Activated T-cell treated with anti-CD3 and anti-CD28 coated beads for 48 hours (primary cell): ENCODE measurements at regions not wholly inside any gene's neighbourhood (a gene's known extent, or its start where the extent isn't known, plus 50 kb on each side); places are given as distances from the start of the nearest gene placed in this dataset.
"Not testable (repeated sequence)": the region's sequence is repeated elsewhere in the genome, so short reads cannot be mapped to it uniquely, and the experiment has no call there.

Experiments
- DNase-seq: peaks from one replicate; pipeline ENCODE4 v3.0.0-alpha.2; 2020; ENCODE audit warnings: low read depth

DNA sequence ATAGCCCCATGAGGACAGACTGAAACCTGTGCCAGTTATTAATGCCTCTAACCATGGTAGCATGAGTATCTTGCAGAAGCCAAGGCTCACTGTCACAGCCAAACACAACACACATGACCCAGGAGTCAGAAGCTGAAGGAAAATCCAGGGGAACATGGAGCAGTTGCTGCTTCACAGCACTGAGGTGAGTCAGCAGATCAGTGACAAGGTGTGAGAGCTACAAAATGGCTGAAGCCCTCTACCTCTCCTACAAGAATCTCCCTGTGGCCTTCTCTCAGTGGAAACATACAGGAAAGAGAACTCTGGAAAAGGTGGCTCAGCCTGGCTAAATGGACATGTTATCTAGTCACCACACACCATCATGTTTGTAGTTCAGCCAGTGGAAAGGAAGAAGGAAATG lies 93.5 kb downstream of the NAB1 start:
- no peak for DNase-seq

DNA sequence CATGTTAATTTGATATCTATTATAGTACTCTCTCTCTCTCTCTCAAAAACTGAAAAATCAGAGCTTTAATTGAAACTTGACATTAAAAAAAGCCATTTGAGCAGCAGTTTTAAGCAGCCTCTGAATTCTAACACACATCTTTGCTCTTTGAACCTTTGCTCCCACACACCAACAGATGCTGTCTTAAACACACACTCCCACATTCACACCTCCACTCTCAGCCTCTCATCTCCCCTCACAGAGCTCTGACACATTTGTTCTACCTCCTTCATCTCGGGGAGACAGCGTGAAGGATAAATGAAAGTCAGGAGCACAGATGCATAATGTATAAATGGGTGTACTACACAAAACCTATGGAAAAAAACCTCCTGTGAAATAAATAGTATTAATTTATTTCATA lies 95.2 kb downstream of the NAB1 start:
- no peak for DNase-seq

- DNase-seq = no peak
Measured at GRCh38 chr2:190746971-190747761, 98.3 kb downstream of the NAB1 start.

DNA sequence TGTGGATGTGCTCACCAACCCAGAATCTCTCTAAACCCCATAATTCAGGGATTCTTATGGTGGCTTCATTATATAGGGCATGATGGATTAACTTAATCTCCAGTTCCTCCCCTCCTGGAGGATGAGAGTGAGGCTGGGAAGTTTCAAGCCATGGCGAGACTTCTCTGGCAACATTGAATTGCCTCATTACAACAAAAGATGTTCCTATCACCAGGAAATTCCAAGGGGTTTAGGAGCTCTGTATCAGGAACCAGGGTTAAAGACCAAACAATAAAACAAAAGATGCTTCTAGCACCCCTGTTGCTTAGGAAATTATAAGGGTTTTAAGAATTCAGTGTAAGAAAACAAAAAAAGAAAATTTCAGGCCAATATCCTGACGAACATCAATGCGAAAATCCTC lies 100.1 kb downstream of the NAB1 start:
- DNase-seq = no peak

DNA sequence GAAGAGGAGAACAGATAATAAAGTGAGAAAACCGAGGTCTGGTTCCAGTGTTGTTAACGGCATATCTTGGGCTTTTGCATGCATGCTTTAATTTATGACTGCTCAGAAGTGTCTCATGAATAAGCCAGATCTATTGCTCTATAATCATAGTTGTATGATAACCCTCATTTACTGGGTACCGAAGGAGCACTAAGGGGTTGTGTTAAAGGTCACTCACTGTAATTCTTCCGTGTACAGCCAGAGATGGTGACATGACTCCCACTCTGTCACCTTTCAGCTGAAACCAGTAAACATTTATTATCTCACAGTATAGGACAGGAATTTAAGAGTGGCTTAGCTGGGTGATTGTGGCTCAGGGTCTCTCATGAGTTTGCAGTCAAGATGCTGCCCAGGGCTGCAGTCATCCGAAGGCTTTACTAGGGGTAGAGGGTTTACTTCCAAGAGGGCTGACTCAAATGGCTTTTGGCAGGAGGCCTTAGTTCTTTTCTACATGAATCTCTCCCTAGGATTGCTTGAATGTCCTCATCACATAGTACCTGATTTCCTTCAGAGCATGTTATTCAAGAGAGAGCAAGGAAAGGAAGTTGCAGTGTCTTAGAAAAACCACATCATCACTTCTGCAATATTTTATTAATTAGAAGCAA lies 107.0 kb downstream of the NAB1 start:
- no peak for DNase-seq

DNA sequence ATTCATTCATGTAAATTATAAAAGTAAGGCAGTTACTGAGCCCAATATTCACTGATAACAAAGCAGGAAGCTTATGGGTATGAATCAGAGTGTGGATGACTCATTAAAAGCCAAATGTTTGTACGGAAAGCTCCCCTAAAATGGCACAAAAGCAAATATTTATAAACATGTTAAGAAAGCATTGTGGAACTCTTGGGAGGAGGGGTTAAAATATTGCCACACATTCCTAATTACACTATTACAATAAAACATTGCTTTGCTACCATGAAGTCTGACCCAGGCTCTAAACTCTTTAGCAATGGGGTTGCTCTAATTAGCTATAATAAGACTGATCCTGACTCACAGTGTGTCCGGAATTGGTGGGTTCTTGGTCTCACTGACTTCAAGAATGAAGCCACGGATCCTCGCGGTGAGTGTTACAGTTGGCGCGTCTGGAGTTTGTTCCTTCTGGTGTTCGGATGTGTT lies 110.9 kb downstream of the NAB1 start:
- no peak for DNase-seq

- not testable (repeated sequence) for DNase-seq
Measured at GRCh38 chr2:190760353-190761150, 111.7 kb downstream of the NAB1 start.

DNA sequence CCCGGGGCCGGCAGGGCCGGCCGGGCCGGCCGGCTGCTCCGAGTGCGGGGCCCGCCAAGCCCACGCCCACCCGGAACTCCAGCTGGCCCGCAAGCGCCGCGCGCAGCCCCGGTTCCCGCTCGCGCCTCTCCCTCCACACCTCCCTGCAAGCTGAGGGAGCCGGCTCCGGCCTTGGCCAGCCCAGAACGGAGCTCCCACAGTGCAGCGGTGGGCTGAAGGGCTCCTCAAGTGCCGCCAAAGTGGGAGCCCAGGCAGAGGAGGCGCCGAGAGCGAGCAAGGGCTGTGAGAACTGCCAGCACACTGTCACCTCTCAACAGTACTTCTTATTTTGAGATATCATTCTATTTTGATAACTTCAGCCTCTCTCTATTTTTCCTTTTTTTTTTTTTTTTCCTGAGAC lies 112.3 kb downstream of the NAB1 start:
- not testable (repeated sequence) for DNase-seq

DNA sequence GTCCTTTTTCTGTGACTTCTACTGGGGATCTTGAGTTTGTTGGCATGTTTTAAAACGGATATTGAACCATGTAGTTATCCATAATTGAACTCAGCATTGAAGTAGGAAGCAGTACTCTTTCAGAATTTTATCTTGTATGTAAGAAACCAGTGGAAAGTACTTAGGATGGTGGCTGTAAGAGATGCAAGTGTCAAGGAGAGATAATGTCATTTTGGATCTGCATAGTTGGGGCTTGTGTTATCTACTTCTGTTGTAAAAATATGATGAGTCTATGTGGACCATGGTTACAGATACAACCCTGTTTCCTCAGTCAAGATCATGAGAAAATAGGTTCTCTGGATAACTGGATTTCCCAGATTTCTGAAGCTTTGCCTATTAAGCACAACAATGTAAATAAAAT lies 113.7 kb downstream of the NAB1 start:
- no peak for DNase-seq

- no peak for DNase-seq
Measured at GRCh38 chr2:190763100-190763499, 114.2 kb downstream of the NAB1 start.

GRCh38 chr2:190763901-190764514 lies 115.1 kb downstream of the NAB1 start:
- no peak for DNase-seq

GRCh38 chr2:190765386-190766173 lies 115.0 kb upstream of the GLS start:
- no peak for DNase-seq

GRCh38 chr2:190766174-190766572 lies 114.4 kb upstream of the GLS start:
- DNase-seq = no peak

GRCh38 chr2:190766595-190766994 lies 114.0 kb upstream of the GLS start:
- DNase-seq = no peak

- no peak for DNase-seq
Measured at GRCh38 chr2:190767821-190768220, 112.8 kb upstream of the GLS start.

DNA sequence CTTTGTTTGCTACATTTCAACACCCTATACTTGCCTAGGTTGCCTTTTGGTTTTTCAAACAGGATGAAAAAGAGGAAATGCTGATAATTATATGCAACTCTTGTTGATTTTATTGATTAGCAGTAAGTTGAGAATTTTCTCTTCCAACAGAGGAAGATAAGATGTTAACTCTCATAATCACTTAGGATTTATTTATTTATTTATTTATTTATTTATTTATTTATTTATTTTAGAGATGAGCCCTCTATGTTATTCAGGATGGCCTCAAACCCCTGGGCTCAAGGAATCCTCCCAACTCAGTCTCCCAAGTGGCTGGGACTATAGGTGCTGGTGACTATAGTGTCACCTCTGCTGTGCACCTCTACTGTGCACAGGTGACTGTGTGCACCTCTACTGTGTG lies 111.4 kb upstream of the GLS start:
- no peak for DNase-seq

DNA sequence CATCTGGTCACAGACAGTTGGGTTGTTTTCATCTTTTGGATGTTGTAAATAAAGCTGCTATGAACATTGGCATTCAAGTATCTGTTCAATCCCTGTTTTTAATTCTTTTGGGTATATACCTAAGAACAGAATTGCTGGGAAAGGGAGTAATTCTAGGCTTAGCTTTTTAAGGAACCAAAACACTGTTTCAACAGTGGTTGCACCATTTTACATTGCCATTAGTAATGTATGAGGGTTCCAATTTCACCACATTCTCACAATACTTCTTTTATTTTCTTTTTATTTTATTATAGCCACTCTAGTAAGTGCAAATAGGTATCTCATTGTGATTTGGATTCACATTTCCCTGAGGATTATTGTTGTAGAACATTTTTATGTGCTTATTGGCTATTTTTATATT lies 108.9 kb upstream of the GLS start:
- DNase-seq = no peak

- no peak for DNase-seq
Measured at GRCh38 chr2:190780594-190780993, 100.0 kb upstream of the GLS start.

GRCh38 chr2:190781604-190782198 lies 98.9 kb upstream of the GLS start:
- peak; percentile 34 for DNase-seq

DNA sequence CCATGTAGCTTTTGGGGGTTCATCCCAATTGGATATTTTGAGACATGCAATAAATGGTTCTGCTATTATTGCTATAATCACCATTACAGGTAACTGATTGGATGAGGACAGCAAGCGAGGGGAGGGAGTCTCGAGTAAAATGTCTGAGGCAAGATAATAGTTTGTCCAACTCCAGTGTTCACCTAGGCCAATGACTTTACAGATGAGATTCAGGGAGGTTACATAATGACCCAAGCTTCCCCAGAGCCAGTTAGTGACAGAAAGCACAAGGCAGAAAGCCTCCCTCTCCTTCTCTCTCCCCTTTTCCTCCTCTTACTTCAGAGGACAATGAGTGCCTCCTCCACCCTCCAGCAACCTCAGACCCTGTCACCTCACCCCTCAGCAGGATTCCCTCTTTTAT lies 98.4 kb upstream of the GLS start:
- DNase-seq = no peak
